HG03066 (cell line): ENCODE measurements at regions not wholly inside any gene's neighbourhood (a gene's known extent, or its start where the extent isn't known, plus 50 kb on each side); places are given as distances from the start of the nearest gene placed in this dataset.

Source experiments
- ATAC-seq: cut with Tn5 transposase; IDR thresholded peaks from one replicate; pipeline ENCODE4 v1.9.1; 2021; ENCODE audit warnings: low read depth; ENCODE audit not compliant: unreplicated experiment

DNA sequence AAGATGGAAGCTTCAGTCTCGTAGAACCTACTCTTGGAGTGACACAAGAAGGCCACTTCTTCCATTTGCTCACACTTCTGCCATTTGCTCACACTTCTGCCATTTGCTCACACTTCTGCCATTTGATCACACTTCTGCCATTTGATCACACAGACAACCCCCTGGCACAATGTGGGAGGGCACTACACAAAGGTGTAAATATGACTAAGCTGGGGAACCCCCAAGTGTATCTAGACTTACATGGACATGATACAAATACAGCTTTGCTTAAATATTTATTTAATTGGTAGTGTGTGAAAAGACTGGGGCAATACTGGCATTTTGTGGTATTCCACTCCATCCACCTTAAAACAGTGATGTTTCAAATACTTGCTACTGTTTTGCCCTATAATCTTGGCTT is 296.2 kb upstream of the PPFIA2 start:
- no peak for ATAC-seq

- no peak for ATAC-seq
Observed at GRCh38 chr12:82054566-82054965, 295.4 kb upstream of the PPFIA2 start.

DNA sequence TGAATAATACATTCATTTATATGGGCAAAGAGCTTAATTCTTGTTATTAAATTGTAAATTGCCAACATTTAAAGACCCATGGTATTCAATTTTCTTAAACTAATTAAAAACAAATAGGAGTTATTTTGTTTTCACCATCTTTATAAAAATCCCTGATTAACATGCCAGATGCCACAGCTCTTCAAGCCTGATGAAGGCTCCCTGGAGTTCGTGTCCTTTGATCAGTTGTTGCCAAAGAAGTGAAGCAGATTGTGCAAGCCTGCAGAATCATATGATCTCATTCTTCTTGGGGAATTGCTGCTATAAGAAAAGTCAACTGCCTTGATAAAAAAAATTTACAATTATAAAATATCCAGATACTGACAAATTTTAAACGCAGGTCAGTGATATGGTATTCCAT is 288.3 kb upstream of the PPFIA2 start:
- no peak for ATAC-seq

- ATAC-seq, result peak; percentile 76
Observed at GRCh38 chr12:82040987-82041743, 282.0 kb upstream of the PPFIA2 start.

GRCh38 chr12:82034769-82035168 is 275.6 kb upstream of the PPFIA2 start:
- ATAC-seq, result no peak

DNA sequence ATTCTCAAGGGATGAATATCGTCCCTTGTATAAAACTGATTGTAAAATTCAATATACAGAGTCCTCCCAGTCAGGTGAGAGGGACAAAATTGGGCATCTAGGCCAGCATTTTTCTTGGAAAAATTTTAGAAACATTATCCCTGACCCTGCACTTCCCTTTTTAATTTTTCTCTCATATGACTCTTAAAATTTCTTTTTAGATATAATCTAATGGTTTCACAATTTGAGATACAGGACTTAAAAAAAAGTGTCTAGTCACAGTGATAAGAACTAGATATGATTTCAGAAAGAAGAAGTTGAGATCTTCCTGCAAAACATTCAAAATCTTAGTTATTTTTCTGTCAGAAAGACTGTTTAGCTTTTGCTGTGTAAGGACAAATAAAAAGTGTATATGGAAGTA is 270.8 kb upstream of the PPFIA2 start:
- ATAC-seq, result no peak

DNA sequence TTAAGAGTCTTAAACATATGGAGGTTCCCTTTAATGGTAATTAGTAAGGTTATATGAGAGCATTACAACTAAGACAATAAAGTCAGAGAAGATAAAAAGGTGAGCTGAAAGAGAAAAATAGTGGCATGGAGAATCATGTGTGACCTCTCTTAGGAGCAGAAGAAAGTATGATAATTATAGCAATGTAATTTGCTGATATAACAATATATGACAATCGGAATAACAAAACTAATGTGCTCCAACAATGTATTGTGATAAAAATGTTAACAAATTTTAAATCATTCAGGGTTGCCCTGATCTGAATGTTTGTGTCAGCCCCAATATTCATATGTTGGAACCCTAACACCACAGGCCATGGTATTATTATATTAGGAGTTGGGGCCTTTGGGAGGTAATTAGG is 269.6 kb upstream of the PPFIA2 start:
- no peak for ATAC-seq

DNA sequence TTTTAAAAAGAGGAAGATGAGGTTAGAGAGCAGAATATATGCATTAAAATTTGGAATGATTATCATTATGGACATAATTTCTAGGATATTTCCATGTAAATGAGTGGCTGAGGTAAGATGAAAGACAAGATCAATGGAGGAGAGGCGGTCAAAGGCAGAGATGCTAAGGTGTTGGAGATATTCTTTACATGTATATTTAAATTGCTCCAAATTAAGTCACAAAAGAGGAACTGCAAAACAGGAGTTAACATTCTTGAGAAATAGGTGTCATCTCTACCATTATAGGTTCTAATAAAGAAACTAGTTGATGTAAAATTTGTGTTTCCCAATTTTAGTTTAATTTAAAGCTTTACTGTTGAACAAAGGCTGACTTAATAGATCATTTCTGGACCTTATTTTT is 268.5 kb upstream of the PPFIA2 start:
- no peak for ATAC-seq

DNA sequence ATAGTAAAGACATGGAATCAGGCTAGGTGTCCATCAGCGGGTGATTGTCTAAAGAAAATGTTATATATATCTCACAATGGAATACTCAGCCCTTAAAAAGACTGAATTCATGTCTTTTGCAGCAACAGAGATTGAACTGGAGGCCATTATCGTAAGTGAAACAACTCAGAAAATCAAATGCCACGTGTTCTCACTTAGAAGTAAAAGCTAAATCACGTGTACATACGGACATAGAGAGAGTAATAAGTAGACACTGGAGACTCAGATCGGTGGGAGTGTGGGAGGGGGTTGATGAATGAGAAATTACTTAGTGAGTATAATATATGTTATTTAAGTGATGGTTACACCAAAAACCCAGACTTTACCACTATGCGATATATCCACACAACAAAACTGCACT is 266.3 kb upstream of the PPFIA2 start:
- ATAC-seq, result no peak

- no peak for ATAC-seq
Observed at GRCh38 chr12:82019533-82019932, 260.4 kb upstream of the PPFIA2 start.

DNA sequence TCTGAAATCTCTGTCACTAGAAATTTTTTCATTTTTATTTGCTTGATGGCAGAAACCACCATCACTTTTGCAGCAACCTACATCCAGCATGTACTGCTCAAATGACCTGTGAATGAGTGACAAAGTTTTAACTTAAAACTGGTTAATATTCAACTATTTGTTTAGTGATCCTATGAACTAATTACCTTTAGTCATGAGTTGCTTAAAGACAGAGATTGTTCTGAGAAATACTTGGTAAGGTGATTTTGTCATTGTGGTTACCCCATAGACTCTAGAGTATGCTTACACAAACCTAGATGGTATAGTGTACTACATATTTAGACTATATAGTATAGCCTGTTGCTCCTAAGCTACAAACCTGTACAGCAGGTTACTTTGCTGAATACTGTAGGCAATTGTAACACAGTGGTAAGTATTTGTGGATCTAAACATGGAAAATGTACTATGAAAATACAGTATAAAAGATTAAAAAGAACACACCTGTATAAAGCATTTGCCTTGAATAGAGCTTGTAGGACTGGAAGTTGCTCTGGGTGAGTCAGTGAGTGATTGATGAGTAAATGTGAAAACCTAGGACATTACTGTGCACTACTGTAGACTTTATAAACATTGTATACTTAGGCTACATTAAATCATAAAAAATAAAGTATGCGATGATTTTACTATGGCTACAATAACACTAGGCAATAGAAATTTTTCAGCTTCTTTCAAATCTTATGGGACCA is 256.6 kb upstream of the PPFIA2 start:
- ATAC-seq, result peak; percentile 79

DNA sequence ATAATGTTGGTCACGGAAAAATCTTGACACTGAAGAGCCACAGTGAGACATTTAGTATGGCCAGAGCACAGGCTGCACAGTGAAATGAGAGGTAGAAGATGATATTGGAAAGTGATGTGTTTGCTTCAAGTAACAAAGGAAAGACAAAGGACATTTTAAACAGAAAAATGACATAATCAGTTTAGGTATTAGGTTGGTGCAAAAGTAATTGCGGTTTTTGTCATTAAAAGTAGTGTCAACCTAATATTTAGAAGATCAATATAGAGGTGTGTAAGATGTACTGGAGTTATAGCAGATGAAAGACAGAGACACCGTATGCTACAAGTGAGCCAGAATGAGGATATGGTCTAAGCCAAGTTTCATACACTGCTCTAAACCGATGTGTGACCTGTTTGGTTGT is 253.0 kb upstream of the PPFIA2 start:
- no peak for ATAC-seq

DNA sequence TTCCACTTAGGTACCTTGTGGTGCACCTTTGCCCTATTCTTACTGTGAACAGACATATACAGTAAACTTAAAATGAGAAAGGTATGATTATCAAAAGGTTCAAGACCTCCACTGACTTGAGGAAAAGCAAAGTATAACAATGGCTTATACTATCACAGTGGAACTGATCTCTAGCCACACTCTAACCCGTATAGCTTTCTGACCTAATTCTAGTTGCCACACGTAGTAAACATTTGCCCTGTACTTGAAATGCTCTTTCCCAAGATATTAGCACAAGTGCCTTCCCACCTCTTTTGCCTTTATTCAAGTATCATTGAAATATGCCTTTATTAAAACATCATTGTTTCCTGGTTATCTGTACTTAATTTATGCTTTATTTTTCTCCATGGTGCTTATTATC is 250.4 kb upstream of the PPFIA2 start:
- no peak for ATAC-seq

- no peak for ATAC-seq
Observed at GRCh38 chr12:82008251-82008650, 249.1 kb upstream of the PPFIA2 start.

DNA sequence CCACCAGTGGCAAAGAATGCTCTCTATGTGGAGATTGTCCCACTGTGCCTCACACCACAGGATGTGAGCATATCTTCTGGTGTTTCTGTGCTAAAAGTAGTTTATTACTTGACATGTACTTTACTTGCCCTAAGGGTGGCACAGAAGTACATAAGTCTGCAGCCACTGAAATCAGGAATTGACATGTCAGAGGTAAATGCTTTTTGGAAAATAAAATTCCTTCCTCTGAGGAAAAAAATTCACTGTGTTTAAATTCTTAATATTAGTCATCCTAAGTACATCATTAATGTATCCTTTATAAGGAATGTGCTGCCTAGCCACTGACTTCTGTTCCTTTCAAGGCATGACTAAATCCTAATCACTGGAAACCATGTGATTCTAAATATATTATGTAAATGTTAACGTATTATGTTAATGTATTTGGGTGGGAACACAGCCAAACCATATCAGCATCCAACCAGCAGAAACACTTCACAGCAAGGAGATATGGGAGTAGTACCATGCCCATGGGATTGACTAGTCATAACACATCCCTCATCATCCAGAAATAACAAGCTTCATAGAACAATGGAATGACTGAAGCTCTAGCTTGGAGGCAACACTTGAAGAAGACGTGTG is 239.7 kb upstream of the PPFIA2 start:
- no peak for ATAC-seq

DNA sequence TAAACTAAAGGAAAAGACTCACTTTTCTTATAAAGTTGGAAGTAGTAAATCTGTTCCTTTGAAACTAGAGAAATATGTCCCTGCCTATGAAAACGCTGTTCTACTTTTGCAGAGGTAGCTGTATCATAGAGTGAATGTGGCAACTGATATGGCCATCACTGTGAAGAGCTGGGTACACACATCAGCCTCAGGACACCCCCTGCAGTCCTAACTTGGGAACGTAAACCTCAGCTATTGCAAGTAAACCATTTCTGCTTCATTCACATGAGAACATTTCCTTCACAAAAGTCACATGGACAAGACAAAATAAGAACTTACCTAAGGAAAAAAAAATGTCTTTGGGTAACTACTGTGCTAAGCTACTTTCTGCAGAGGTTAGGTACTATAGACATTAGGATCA is 233.3 kb upstream of the PPFIA2 start:
- no peak for ATAC-seq

DNA sequence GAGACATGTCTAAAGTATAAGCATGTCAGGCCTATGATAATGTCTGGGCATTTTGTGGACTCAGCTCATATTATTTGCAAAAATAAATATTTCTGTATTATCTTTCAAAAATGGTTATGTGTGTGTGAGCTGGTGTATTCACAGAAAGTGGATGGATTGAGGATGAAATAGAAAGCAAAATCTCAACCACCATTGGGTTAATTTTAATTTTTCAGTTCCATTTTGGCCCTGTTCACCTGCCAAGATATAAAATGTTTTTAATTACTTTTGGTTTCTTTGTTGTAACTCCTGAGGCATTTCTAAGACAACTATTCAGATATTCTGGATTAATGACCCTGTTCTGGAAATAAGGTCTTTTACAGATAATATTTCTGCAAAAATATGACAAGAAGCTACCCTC is 232.7 kb upstream of the PPFIA2 start:
- no peak for ATAC-seq

GRCh38 chr12:81988362-81988761 is 229.2 kb upstream of the PPFIA2 start:
- no peak for ATAC-seq

GRCh38 chr12:81987371-81987770 is 228.2 kb upstream of the PPFIA2 start:
- no peak for ATAC-seq

DNA sequence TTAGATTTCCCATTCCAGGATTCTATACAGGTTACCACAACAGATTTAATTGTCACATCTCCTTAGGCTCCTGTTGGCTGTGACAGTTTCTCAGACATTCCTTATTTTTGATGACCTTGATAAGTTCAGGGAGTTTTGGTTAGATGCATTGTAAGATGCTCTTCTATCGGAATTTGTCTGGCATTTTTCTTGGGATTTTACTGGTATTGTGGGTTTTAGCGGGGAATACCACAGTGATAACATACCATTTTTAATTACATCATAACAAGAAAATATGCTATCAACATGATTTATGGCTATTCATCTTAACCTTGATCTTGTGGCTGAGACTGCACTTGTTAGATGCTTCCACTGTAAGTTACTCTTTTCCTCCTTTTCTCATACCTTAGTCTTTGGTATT is 217.5 kb upstream of the PPFIA2 start:
- ATAC-seq, result no peak

DNA sequence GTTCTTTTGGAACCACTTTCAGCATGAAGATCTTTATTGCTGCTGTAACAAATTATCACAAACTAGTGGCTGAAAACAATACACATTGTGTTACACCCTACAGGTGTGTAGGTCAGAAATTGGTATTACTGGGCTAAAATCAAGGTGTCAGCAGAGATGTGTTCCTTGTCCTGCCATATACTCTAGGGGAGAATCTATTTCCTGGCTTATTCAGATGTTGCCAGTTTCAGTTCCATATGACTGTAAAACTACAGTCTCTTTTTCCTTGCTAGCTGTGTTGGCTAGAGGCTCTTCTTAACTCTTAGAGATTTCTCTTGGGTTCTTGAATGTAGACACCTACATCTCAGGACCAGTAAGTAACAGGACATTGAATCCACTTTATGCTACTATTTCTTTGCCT is 215.6 kb upstream of the PPFIA2 start:
- ATAC-seq, result no peak

DNA sequence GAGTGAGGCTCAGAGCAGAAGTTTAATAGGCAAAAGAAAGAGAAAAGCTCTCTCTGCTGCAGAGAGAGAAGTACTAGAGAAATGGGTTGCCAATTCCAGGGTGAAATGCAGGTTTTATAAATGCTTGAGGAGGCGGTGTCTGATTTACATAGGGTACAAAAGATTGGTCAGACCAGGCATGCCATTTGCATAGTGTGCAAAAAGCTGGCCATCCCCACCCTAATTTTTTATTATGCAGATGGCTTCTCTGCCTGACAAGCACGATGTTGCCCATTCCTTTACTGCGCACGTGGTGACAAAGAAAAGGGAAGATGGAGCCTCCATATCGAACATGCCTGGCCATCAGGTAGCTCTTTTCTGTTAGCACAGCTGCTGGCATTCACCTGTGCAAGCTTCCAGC is 209.3 kb upstream of the PPFIA2 start:
- ATAC-seq, result no peak
